ENCODE measurements at regions not wholly inside any gene's neighbourhood (a gene's known extent, or its start where the extent isn't known, plus 50 kb on each side); places are given as distances from the start of the nearest gene placed in this dataset.

DNA sequence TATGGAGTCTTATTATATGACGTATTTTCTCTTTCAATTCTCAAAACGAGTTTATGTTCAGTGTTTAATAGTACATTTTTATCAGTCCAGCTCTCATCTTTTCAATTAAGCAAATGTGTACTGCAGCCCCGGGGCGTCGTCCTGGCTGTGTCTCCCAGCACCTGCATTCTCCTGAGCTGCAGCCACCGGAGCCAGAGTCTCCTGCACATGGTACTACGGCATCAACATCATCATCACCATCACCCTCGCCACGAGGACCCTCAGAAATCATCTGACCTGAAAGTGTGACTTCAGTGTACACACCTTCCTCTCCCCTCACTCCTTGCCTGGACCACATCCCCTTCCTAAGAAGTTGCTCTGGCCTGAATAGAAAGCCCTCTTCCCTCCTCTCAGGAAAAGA lies 267.7 kb upstream of the ARID1B start:
- H3K4me2 ChIP-seq (ENCODE audit: low read length), result no peak overlapping the region
- H3F3A ChIP-seq (ENCODE audit: insufficient read depth, low read length, poor library complexity, severe bottlenecking), result no peaks in the 10 kb centered on the region
- TF ChIP-seq, protein P1, sequence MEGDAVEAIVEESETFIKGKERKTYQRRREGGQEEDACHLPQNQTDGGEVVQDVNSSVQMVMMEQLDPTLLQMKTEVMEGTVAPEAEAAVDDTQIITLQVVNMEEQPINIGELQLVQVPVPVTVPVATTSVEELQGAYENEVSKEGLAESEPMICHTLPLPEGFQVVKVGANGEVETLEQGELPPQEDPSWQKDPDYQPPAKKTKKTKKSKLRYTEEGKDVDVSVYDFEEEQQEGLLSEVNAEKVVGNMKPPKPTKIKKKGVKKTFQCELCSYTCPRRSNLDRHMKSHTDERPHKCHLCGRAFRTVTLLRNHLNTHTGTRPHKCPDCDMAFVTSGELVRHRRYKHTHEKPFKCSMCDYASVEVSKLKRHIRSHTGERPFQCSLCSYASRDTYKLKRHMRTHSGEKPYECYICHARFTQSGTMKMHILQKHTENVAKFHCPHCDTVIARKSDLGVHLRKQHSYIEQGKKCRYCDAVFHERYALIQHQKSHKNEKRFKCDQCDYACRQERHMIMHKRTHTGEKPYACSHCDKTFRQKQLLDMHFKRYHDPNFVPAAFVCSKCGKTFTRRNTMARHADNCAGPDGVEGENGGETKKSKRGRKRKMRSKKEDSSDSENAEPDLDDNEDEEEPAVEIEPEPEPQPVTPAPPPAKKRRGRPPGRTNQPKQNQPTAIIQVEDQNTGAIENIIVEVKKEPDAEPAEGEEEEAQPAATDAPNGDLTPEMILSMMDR (IDR thresholded peaks at IDR 0.05; ENCODE audit: poor library complexity, severe bottlenecking), result no peak
- TF ChIP-seq, protein P2, sequence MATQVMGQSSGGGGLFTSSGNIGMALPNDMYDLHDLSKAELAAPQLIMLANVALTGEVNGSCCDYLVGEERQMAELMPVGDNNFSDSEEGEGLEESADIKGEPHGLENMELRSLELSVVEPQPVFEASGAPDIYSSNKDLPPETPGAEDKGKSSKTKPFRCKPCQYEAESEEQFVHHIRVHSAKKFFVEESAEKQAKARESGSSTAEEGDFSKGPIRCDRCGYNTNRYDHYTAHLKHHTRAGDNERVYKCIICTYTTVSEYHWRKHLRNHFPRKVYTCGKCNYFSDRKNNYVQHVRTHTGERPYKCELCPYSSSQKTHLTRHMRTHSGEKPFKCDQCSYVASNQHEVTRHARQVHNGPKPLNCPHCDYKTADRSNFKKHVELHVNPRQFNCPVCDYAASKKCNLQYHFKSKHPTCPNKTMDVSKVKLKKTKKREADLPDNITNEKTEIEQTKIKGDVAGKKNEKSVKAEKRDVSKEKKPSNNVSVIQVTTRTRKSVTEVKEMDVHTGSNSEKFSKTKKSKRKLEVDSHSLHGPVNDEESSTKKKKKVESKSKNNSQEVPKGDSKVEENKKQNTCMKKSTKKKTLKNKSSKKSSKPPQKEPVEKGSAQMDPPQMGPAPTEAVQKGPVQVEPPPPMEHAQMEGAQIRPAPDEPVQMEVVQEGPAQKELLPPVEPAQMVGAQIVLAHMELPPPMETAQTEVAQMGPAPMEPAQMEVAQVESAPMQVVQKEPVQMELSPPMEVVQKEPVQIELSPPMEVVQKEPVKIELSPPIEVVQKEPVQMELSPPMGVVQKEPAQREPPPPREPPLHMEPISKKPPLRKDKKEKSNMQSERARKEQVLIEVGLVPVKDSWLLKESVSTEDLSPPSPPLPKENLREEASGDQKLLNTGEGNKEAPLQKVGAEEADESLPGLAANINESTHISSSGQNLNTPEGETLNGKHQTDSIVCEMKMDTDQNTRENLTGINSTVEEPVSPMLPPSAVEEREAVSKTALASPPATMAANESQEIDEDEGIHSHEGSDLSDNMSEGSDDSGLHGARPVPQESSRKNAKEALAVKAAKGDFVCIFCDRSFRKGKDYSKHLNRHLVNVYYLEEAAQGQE (IDR thresholded peaks at IDR 0.05; ENCODE audit: borderline replicate concordance), result no peak
- no peak for TF ChIP-seq RAD21 (conservative IDR thresholded peaks at IDR 0.05)
- H3K9me3 ChIP-seq (ENCODE audit: low read length), result no peaks in the 10 kb centered on the region
- H3K9ac ChIP-seq (ENCODE audit: low read length), result no peak overlapping the region
- H4K20me1 ChIP-seq (ENCODE audit: insufficient read depth), result no peaks in the 10 kb centered on the region
- no peak overlapping the region for H3K27ac ChIP-seq (ENCODE audit: low read length)
- no peaks in the 10 kb centered on the region for H3K9me2 ChIP-seq (ENCODE audit: insufficient read depth, low read length)
- H3K4me3 ChIP-seq (ENCODE audit: low read length), result no peak overlapping the region
- H2AFZ ChIP-seq (ENCODE audit: low read depth, low read length), result no peak overlapping the region
- H3K79me2 ChIP-seq (replicated peaks; ENCODE audit: insufficient read depth, low read length), result no peaks in the 10 kb centered on the region
- H3K36me3 ChIP-seq (ENCODE audit: insufficient read depth, low read length), result no peaks in the 10 kb centered on the region
- H3K27me3 ChIP-seq (ENCODE audit: insufficient read depth, low read depth, low read length), result no peaks in the 10 kb centered on the region

DNA sequence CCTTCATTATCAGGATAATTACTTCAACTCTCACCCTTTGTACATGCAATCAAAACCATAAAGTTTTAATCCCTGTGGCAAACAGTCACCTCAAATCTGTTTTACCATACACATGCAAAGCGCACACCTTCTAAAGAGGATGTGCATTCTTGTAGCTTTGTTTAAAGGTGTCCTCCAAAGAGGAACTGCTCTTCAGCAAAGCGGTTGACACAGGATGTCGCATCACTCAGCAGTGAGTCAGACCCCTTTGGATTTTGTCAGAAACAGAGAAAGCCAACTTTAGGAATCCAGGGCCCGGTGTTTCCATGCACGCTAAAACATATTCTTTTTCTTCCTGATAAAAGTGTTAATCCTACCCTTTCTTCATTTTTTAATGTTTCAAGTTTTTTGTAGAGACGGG lies 268.3 kb upstream of the ARID1B start:
- TF ChIP-seq POLR2AphosphoS5 (IDR thresholded peaks at IDR 0.05) (no peak), EP300 (conservative IDR thresholded peaks at IDR 0.05; ENCODE audit: poor library complexity, severe bottlenecking) (no peak), MXI1 (conservative IDR thresholded peaks at IDR 0.05; ENCODE audit: poor library complexity, severe bottlenecking) (no peak), TAF1 (IDR thresholded peaks at IDR 0.05; ENCODE audit: low read depth) (no peak), EZH2 (IDR thresholded peaks at IDR 0.05; ENCODE audit: borderline replicate concordance, insufficient read depth, low read length, poor library complexity, severe bottlenecking) (no peak)
- TF ChIP-seq, protein P2 (IDR thresholded peaks at IDR 0.05; ENCODE audit: borderline replicate concordance), result no peak
- TF ChIP-seq, protein P1 (IDR thresholded peaks at IDR 0.05; ENCODE audit: poor library complexity, severe bottlenecking), result no peak
- Histone ChIP-seq H3K27ac (ENCODE audit: low read length) (no peak overlapping the region), H3K4me3 (ENCODE audit: low read length) (no peak overlapping the region), H3K36me3 (ENCODE audit: insufficient read depth, low read length) (no peaks in the 10 kb centered on the region), H2AFZ (ENCODE audit: low read depth, low read length) (no peak overlapping the region), H3F3A (ENCODE audit: insufficient read depth, low read length, poor library complexity, severe bottlenecking) (no peaks in the 10 kb centered on the region), H4K20me1 (ENCODE audit: insufficient read depth) (no peaks in the 10 kb centered on the region), H3K27me3 (ENCODE audit: insufficient read depth, low read depth, low read length) (no peaks in the 10 kb centered on the region), H3K9ac (ENCODE audit: low read length) (no peak overlapping the region), H3K9me2 (ENCODE audit: insufficient read depth, low read length) (no peaks in the 10 kb centered on the region), H3K4me2 (ENCODE audit: low read length) (no peak overlapping the region), H3K79me2 (replicated peaks; ENCODE audit: insufficient read depth, low read length) (no peaks in the 10 kb centered on the region), H3K9me3 (ENCODE audit: low read length) (no peaks in the 10 kb centered on the region)

Measured in neural cell (in vitro differentiated cells).